Uterus (tissue), 2 donors: ENCODE measurements at regions not wholly inside any gene's neighbourhood (a gene's known extent, or its start where the extent isn't known, plus 50 kb on each side); places are given as distances from the start of the nearest gene placed in this dataset.

Source experiments
- CTCF ChIP-seq, 4 experiments: fragments of 200-600 bp in 2 of 4; fragments of 450-650 bp in 2 of 4; sonication (generic) in 2 of 4; IDR thresholded peaks; one replicate each; pipeline ENCODE4 v1.5.1; 2016 to 2019; ENCODE audit warnings: antibody characterized with exemption in 4 of 4, mild to moderate bottlenecking in 2 of 4, moderate library complexity in 1 of 4
- POLR2A ChIP-seq, 2 donors: fragments of 450-650 bp; IDR thresholded peaks; one replicate each; pipeline ENCODE4 v1.6.1; 2016; ENCODE audit warnings: antibody characterized with exemption in 2 of 2, mild to moderate bottlenecking in 1 of 2, moderate library complexity in 1 of 2

- TF ChIP-seq CTCF (IDR thresholded peaks at IDR 0.05) (no peak), POLR2A (IDR thresholded peaks at IDR 0.05) (no peak)
Observed at GRCh38 chr11:96614846-96615245, 225.0 kb downstream of the JRKL start.
